Duodenal mucosa (tissue), 2 donors: ENCODE measurements at regions not wholly inside any gene's neighbourhood (a gene's known extent, or its start where the extent isn't known, plus 50 kb on each side); places are given as distances from the start of the nearest gene placed in this dataset.

Experiments
- H3K27ac ChIP-seq: one replicate; pipeline ENCODE4 v1.7.0; 2013; ENCODE audit warnings: low read depth, low read length
- H3K27me3 ChIP-seq, 2 donors: one replicate each; pipeline ENCODE4 v1.7.0; 2013; ENCODE audit warnings: low read length in 2 of 2, control low read depth in 1 of 2; ENCODE audit not compliant: insufficient read depth in 2 of 2, control insufficient read depth in 1 of 2
- H3K36me3 ChIP-seq, 2 donors: one replicate each; pipeline ENCODE4 v1.7.0; 2013; ENCODE audit warnings: low read length in 2 of 2, control low read depth in 1 of 2; ENCODE audit not compliant: insufficient read depth in 2 of 2, control insufficient read depth in 1 of 2
- H3K4me1 ChIP-seq, 2 donors: one replicate each; pipeline ENCODE4 v1.7.0; 2013; ENCODE audit warnings: low read length in 2 of 2, control low read depth in 1 of 2; ENCODE audit not compliant: insufficient read depth in 2 of 2, control insufficient read depth in 1 of 2
- H3K4me3 ChIP-seq, 2 donors: one replicate each; pipeline ENCODE4 v1.7.0; 2013; ENCODE audit warnings: low read length in 2 of 2, low read depth in 1 of 2
- H3K9ac ChIP-seq, 2 donors: one replicate each; pipeline ENCODE4 v1.7.0; 2013; ENCODE audit warnings: low read length in 2 of 2, low read depth in 1 of 2
- H3K9me3 ChIP-seq, 2 donors: one replicate each; pipeline ENCODE4 v1.7.0; 2013; ENCODE audit warnings: low read length in 2 of 2, control low read depth in 1 of 2; ENCODE audit not compliant: control insufficient read depth in 1 of 2

DNA sequence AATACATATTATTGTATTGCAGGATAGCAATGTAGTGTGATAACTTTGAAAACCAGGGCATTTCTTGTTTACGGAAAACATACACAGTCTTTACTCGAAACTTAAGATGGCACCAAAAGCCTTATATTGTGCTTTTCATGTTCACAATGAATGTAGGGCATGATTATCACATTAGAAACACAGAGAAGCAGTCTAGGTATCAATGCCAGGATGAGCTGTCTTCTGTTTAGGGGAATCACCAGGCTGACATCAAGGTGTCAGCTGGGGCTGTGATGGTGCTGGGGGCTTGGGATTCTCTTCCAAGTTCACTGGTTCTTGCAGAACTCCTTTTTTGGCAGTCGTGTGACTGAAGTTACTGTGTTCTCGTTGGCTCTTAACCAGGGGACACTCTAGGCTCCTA is 1067.3 kb downstream of the FLRT2 start:
- Histone ChIP-seq H3K9me3 (peaks cover 0 to 4% of the 10 kb centered on the region in 2 donors), H3K36me3 (no peaks in the 10 kb centered on the region), H3K4me3 (no peak overlapping the region), H3K27ac (no peak overlapping the region), H3K27me3 (no peaks in the 10 kb centered on the region), H3K4me1 (no peaks in the 10 kb centered on the region), H3K9ac (no peak overlapping the region)

DNA sequence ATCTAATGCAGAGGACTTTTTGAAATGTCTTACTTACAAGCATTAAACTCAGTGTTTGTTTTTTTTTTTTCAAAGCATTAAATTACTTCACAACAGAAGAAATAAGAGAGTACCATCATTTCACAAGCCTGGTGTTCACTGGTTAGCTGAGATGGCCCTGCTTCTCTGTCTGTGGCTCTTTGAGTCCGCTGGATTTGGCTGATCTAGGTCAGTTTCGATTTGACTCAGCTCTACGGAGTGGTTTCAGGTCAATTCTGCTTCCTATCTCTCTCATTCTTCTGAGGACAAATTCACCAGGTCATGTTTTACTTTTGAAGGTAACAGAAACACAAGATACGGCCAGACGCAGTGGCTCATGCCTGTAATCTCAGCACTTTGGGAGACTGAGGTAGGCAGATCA is 1066.1 kb downstream of the FLRT2 start:
- no peaks in the 10 kb centered on the region for H3K36me3 ChIP-seq
- no peaks in the 10 kb centered on the region for H3K4me1 ChIP-seq
- no peaks in the 10 kb centered on the region for H3K27me3 ChIP-seq
- H3K27ac ChIP-seq: no peak overlapping the region
- no peak overlapping the region for H3K4me3 ChIP-seq
- H3K9ac ChIP-seq: no peak overlapping the region
- H3K9me3 ChIP-seq: peaks cover 0 to 4% of the 10 kb centered on the region in 2 donors

DNA sequence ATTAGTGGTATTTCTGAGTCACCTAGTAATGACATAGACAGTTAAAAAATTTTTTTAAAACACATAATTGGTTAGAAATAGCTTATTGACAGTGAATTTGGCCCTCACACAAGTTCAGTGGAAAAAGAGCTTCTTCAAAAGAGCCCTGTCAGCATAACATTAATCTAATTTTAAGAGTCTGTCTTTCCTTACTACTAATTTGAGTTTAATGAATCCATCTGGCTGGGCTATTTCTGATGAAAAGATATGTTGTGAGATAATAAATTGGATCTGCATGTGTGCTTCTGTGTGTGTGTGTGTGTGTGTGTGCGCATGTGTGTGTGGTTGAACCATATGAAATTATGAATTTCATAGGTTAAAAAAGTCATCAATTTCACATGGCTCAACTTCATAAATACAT is 1045.2 kb downstream of the FLRT2 start:
- Histone ChIP-seq H3K9ac (no peak overlapping the region), H3K36me3 (no peaks in the 10 kb centered on the region), H3K9me3 (peaks cover 0 to 1% of the 10 kb centered on the region in 2 donors), H3K27ac (no peak overlapping the region), H3K4me1 (no peaks in the 10 kb centered on the region), H3K27me3 (no peaks in the 10 kb centered on the region), H3K4me3 (no peak overlapping the region)

DNA sequence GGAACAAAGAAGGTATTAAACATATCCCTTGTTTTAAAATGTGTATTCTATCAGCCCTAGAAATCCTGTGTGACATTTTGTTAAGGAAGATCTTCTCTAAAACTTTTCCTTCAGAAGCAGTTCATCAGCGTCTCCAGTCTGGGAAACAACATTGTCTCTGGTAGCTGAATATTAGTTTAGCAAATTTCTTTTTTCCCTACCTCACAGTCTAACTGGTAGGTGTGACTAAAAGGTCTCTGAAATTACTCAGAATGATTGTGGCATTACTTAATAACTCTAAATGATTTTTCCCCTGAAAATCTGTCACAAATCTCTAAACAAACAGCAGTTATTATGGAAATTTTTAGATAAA is 1044.8 kb downstream of the FLRT2 start:
- Histone ChIP-seq H3K27me3 (no peaks in the 10 kb centered on the region), H3K36me3 (no peaks in the 10 kb centered on the region), H3K9me3 (peaks cover 0 to 2% of the 10 kb centered on the region in 2 donors), H3K27ac (no peak overlapping the region), H3K9ac (no peak overlapping the region), H3K4me3 (no peak overlapping the region), H3K4me1 (no peaks in the 10 kb centered on the region)

DNA sequence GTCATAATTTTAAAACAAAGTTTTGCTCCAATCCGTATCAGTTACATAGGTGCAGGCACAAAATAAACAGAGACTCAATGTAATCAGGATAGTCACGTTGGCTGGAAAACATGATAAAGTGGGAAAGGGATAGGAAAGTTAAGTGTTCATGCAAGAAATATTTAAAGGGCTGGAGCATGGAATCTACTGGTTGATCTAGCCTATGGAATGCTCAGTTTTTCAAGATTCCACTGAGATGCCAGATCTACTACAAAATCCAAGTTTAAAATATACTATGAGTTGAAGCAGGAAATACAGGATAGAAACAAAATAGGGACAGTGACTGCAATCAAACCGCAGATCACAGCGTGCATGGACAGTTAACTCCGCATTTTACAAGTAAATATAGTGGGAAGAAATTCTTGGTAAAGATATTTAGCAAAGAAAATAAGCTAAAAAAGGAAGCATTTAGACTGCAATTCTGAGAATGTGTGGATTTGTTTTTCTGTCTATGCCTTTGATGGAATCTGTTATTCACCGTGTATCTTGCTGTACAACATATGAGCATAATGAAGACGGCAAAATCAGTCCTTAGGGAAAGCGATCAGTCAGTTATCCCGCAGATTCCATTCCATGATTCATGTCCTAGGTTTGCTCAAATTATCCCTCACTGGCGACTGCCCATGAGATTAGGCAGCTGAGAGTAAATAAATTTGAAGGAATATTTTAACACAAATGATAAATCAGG is 1044.3 kb downstream of the FLRT2 start:
- Histone ChIP-seq H3K9ac (no peak overlapping the region), H3K27me3 (no peaks in the 10 kb centered on the region), H3K27ac (no peak overlapping the region), H3K36me3 (no peaks in the 10 kb centered on the region), H3K9me3 (peaks cover 0 to 2% of the 10 kb centered on the region in 2 donors), H3K4me3 (no peak overlapping the region), H3K4me1 (no peaks in the 10 kb centered on the region)

DNA sequence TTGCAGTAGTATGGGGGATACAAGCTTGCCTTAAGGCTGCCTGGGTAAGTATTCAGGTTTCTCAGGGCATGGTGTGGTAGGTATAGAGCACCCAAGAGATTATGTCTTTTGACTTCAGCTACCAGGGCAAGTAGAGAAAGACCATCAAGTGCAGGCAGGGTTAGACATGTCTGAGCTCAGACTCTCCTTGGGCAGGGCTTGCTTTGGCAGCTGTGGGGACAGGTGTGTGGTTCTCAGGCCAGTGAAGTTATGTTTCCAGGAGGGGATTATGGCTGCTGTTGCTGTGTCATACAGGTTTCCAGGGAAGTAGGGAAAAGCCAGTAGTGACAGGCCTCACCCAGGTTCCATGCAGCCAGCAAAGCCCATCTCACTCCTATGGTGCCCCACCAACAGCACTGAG is 1040.4 kb downstream of the FLRT2 start:
- Histone ChIP-seq H3K36me3 (no peaks in the 10 kb centered on the region), H3K9ac (no peak overlapping the region), H3K27ac (no peak overlapping the region), H3K4me1 (no peaks in the 10 kb centered on the region), H3K27me3 (no peaks in the 10 kb centered on the region), H3K9me3 (peaks cover 0 to 2% of the 10 kb centered on the region in 2 donors), H3K4me3 (no peak overlapping the region)

DNA sequence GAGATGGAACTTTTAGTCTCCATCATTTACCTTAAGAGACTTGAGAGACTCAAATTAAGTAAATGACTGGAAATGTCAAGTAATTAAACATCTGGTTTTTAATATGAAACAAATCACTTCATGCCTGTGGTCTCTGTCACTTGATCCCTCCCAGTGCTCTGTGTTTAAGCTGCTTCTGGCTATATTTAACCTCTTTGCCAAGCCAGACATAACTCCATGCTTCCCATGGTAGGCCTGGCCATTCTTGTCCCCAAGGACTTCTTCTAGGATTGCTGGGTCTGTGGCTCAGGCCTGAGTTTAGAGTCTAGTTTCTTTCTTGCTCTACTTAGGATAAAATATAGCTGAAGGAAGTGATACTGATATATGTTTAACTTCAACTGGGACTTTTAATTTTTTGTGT is 1013.6 kb downstream of the FLRT2 start:
- Histone ChIP-seq H3K4me3 (no peak overlapping the region), H3K9ac (no peak overlapping the region), H3K36me3 (no peaks in the 10 kb centered on the region), H3K4me1 (no peaks in the 10 kb centered on the region), H3K9me3 (peaks cover 0 to 4% of the 10 kb centered on the region in 2 donors), H3K27ac (no peak overlapping the region), H3K27me3 (no peaks in the 10 kb centered on the region)

DNA sequence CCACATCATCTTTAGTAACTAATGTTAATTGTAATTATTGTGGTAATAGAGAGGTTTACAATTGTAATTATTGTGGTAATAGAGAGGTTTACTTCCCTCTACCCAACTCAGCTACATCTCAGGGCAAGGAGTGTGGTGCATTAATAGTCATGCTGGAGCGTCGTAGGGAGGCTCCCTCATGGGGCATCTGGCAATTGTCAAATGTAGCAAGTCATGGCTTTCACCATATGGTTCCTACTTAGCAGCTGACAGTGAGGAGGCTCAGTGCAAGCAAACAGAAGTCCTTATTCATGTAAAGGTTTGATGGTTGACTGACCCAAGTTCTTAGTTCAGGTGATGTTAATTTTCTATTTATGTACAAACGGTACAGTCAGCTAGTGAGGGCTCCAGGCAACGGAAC is 1012.0 kb downstream of the FLRT2 start:
- Histone ChIP-seq H3K9me3 (peaks cover 0 to 4% of the 10 kb centered on the region in 2 donors), H3K4me3 (no peak overlapping the region), H3K36me3 (no peaks in the 10 kb centered on the region), H3K27ac (no peak overlapping the region), H3K4me1 (no peaks in the 10 kb centered on the region), H3K9ac (no peak overlapping the region), H3K27me3 (no peaks in the 10 kb centered on the region)

DNA sequence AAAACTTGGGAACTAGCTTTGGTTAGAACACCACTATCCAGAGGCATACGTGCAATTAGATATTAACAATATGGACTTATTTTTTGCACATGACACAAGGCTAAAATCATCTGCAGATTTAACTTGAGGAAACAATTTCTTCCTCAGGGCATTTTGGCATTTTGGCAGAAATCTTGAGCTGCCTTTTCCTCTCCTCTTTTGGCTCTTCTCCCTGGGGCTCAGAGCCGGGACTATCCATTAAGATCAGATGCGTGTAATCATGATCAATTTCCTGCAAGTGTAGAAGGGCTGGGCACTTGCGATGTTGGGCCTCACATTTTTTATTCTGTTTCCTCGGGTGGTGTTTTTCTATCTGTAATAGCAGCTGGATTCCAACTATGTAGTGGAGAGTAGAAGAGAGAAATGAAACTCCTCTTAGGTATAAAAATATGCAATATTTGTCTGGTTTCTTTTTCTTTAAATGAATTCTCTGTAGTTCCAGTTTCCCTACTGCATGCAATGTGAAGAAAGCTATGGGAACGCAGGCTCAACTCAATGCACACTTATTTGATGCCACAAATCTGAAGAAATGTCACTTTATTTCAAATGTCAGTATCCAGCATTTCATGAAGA is 1010.8 kb downstream of the FLRT2 start:
- Histone ChIP-seq H3K9me3 (peaks cover 0 to 4% of the 10 kb centered on the region in 2 donors), H3K27ac (no peak overlapping the region), H3K36me3 (no peaks in the 10 kb centered on the region), H3K9ac (no peak overlapping the region), H3K27me3 (no peaks in the 10 kb centered on the region), H3K4me3 (no peak overlapping the region), H3K4me1 (no peaks in the 10 kb centered on the region)

DNA sequence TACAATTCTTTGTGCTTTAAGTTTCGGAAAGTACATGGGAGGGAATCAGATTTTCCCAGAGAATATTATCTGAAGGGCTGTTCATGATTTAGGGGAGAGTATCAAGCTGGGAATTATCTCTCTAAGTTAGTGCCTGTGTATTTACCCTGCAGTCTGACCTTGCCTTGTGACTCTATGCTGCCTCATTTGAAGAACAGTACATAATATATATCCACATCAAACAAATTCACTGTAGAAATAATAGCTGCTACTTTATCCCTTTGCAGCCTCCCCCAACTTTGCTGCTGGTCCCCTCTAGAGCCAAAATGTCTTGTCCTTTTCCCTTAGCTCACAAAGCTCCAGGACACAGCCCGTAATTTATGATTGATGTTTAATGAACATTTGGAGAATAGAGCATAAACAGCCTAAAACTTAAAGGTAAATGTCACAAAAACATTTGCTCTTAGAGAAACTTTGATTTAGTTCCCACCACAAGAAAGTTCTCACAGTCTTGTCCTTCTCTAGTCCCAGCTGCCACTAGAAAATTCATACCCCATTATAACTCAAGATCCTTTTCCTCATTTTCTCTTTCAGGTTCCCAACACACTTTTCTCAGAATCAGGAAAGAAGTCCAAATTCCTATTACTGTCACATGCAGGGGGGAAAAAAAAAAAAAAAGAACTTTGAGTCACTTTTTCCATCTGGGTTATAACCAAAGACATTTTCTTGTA is 1009.6 kb downstream of the FLRT2 start:
- peaks cover 0 to 4% of the 10 kb centered on the region in 2 donors for H3K9me3 ChIP-seq
- H3K4me3 ChIP-seq: no peak overlapping the region
- H3K27ac ChIP-seq: no peak overlapping the region
- no peak overlapping the region for H3K9ac ChIP-seq
- no peaks in the 10 kb centered on the region for H3K4me1 ChIP-seq
- H3K36me3 ChIP-seq: no peaks in the 10 kb centered on the region
- H3K27me3 ChIP-seq: no peaks in the 10 kb centered on the region
